AG04449 (cell line): ENCODE measurements at regions not wholly inside any gene's neighbourhood (a gene's known extent, or its start where the extent isn't known, plus 50 kb on each side); places are given as distances from the start of the nearest gene placed in this dataset.

Experiments used
- CTCF ChIA-PET: fragments of 350-600 bp; formaldehyde crosslinking; extraction: SDS; loops from one replicate; lab custom pipeline; 2021; ENCODE audit warnings: antibody characterized with exemption; lab: Yijun Ruan, JAX
- POLR2A ChIA-PET: fragments of 400-600, 350-600 bp; formaldehyde crosslinking; extraction: SDS; loops from one replicate; lab custom pipeline; 2020; ENCODE audit warnings: antibody characterized with exemption, inconsistent platforms; lab: Yijun Ruan, JAX
- DNase-seq: peaks from one replicate; pipeline ENCODE4 v3.0.0-alpha.2; 2010; ENCODE audit warnings: low read depth, low spot score
- H3K4me3 ChIP-seq: 2 replicates; pipeline ENCODE4 v1.5.1; 2011; ENCODE audit warnings: low read depth, mild to moderate bottlenecking, control low read depth, low read length
- TF ChIP-seq, protein P1 (sequence below): IDR thresholded peaks from one replicate; pipeline ENCODE4 v1.5.1; 2011; ENCODE audit warnings: mild to moderate bottlenecking, moderate library complexity, low read length, control low read depth, inconsistent platforms; ENCODE audit not compliant: insufficient read depth; ENCODE audit errors: missing control alignments

- no peak overlapping the region for H3K4me3 ChIP-seq
- ChIA-PET POLR2A (no interaction called here), CTCF (interaction anchor here (1.3 kb wide), 1 partner anchor 33 kb away, joined by 3 read pairs; no protein-coding TSS in a partner anchor)
- DNase-seq: no peak
- TF ChIP-seq, protein P1, sequence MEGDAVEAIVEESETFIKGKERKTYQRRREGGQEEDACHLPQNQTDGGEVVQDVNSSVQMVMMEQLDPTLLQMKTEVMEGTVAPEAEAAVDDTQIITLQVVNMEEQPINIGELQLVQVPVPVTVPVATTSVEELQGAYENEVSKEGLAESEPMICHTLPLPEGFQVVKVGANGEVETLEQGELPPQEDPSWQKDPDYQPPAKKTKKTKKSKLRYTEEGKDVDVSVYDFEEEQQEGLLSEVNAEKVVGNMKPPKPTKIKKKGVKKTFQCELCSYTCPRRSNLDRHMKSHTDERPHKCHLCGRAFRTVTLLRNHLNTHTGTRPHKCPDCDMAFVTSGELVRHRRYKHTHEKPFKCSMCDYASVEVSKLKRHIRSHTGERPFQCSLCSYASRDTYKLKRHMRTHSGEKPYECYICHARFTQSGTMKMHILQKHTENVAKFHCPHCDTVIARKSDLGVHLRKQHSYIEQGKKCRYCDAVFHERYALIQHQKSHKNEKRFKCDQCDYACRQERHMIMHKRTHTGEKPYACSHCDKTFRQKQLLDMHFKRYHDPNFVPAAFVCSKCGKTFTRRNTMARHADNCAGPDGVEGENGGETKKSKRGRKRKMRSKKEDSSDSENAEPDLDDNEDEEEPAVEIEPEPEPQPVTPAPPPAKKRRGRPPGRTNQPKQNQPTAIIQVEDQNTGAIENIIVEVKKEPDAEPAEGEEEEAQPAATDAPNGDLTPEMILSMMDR: no peak
Observed at GRCh38 chr7:1368682-1369571, 90.3 kb downstream of the MICALL2 start.

DNA sequence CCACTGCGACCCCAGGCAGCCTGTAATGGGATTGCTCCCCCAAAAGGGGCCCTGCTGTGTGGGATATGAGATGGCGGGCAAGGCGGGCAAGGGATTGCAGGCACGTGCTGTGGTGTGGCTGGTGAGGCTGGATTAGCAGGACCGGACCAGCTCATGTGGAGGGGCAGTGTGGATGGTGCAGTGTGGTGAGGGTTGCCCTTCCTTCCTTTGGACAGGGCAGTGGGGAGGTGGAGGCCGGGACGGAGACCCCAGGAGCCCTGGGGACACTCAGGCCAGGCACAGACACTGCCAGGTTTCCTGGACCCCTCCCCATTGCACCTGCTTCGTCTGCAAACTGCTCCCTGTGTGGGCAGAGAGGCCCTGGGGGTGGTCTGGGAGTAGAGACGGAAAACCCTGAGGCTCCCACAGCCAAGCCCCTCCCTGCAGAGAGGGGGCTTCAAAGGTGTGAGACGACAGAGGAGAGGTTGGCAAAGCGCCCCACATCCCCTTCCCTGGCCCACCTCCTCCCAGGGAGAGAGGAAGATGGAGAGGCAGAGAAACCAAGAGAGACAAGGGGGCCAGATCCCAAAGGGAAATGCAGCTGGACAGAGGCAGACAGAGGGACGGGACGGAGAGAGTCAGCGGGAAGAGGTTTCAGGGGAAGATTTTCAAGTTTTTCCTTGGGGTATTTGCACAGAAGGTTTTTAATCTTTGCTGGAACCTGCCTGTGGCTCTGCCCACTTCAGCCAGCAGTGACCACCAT is 89.2 kb downstream of the MICALL2 start:
- DNase-seq: no peak
- no peak overlapping the region for H3K4me3 ChIP-seq
- ChIA-PET CTCF (no interaction called here), POLR2A (no interaction called here)
- TF ChIP-seq, protein P1: no peak

DNA sequence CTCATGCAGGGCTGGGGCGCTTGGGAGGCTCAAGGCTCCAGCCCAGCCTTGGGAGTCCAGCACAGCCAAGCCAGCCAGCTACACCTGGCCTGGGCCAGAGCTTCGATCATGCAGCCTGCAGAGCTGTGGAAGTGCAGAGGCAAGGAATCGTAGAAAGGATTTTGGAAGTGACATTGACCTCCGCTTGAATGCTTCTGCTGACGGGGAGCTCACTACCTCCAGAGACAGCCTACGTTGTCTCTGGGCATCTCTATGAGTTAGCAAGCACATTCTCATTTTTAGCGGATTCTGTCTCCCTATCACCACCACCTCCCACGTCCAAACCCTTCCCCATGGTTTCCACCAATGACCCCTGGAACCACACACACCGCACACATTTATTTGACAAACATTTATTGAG is 88.5 kb downstream of the MICALL2 start:
- TF ChIP-seq, protein P1: no peak
- H3K4me3 ChIP-seq: no peak overlapping the region
- POLR2A ChIA-PET: no interaction called here
- CTCF ChIA-PET: no interaction called here
- no peak for DNase-seq

DNA sequence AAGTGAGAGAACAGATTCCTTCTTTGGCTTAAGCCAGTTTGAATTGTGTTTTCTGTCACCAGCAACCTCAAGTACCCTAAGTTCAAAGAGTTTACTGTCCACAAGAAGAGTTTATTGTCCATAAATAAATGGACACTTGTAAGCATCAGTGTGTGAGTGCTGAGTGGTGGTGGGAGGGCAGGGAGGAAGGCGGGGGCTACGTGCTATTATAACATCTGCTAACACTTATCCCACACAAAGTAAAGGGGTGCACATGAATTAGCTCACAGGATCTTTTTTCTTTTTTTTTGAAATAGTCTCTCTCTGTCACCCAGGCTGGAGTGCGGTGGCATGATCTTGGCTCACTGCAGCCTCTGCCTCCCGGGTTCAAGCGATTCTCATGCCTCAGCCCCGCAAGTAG is 87.2 kb downstream of the MICALL2 start:
- DNase-seq: no peak
- H3K4me3 ChIP-seq: no peak overlapping the region
- TF ChIP-seq, protein P1: no peak
- ChIA-PET POLR2A (no interaction called here), CTCF (interaction anchor here (1.2 kb wide), 1 partner anchor 61 kb away, joined by 3 read pairs; no protein-coding TSS in a partner anchor)

- DNase-seq: no peak
- ChIA-PET CTCF (interaction anchor here (1.2 kb wide), 1 partner anchor 60 kb away, joined by 3 read pairs; no protein-coding TSS in a partner anchor), POLR2A (no interaction called here)
- H3K4me3 ChIP-seq: no peak overlapping the region
- TF ChIP-seq, protein P1: no peak
Observed at GRCh38 chr7:1372671-1373379, 86.4 kb downstream of the MICALL2 start.
